ENCODE measurements at regions not wholly inside any gene's neighbourhood (a gene's known extent, or its start where the extent isn't known, plus 50 kb on each side); places are given as distances from the start of the nearest gene placed in this dataset.

DNA sequence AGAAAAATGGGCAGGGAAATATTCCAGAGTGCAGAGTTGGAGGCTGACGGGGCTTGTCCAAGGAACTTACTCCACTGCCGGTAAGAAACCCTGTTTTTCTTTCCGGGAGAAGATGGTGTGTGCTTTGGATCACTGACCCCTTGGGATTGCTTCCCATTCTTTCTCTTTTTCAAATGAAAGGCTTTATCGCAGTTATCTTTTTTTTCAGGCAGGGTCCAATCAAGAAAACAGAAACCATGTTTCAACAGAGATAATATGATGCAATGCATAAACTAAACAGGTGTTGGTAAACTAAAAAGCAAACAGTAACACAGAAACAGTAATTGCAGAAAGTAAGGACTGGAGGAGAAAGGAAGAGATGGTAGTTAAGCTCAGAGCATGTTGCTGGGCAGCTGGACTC lies 145.1 kb downstream of the LYPLAL1 start:
- Mint-ChIP-seq H3K36me3 (no peaks in the 10 kb centered on the region), H3K9me3 (peaks cover 5% of the 10 kb centered on the region; the same call in 1 of the 2 replicates), H3K27me3 (ENCODE audit: low read depth) (no peaks in the 10 kb centered on the region), H3K4me3 (no peak overlapping the region), H3K27ac (no peak overlapping the region), H3K4me1 (peaks cover 9% of the 10 kb centered on the region)
- CTCF ChIA-PET, result interaction anchor here (1.5 kb wide), 1 partner anchor 342 kb away, joined by 3 read pairs; no protein-coding TSS in a partner anchor
- ATAC-seq (no peak), DNase-seq (ENCODE audit: low spot score) (no peak)
- POLR2A ChIA-PET, result no interaction called here
- TF ChIP-seq, protein P1, sequence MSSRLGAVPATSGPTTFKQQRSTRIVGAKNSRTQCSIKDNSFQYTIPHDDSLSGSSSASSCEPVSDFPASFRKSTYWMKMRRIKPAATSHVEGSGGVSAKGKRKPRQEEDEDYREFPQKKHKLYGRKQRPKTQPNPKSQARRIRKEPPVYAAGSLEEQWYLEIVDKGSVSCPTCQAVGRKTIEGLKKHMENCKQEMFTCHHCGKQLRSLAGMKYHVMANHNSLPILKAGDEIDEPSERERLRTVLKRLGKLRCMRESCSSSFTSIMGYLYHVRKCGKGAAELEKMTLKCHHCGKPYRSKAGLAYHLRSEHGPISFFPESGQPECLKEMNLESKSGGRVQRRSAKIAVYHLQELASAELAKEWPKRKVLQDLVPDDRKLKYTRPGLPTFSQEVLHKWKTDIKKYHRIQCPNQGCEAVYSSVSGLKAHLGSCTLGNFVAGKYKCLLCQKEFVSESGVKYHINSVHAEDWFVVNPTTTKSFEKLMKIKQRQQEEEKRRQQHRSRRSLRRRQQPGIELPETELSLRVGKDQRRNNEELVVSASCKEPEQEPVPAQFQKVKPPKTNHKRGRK (CRISPR knock-in tag; IDR thresholded peaks at IDR 0.05; ENCODE audit: borderline replicate concordance), result no peak
- TF ChIP-seq CREB1 (CRISPR knock-in tag; IDR thresholded peaks at IDR 0.05) (no peak), ZNF423 (CRISPR knock-in tag; IDR thresholded peaks at IDR 0.05) (no peak), KAT7 (CRISPR knock-in tag; IDR thresholded peaks at IDR 0.05; ENCODE audit: borderline replicate concordance) (no peak), ZNF138 (CRISPR knock-in tag; conservative IDR thresholded peaks at IDR 0.05) (no peak), STAT6 (CRISPR knock-in tag; conservative IDR thresholded peaks at IDR 0.05; ENCODE audit: low read depth) (no peak), RELA (CRISPR knock-in tag; IDR thresholded peaks at IDR 0.05; ENCODE audit: borderline replicate concordance) (no peak)
- TF ChIP-seq, protein P2, sequence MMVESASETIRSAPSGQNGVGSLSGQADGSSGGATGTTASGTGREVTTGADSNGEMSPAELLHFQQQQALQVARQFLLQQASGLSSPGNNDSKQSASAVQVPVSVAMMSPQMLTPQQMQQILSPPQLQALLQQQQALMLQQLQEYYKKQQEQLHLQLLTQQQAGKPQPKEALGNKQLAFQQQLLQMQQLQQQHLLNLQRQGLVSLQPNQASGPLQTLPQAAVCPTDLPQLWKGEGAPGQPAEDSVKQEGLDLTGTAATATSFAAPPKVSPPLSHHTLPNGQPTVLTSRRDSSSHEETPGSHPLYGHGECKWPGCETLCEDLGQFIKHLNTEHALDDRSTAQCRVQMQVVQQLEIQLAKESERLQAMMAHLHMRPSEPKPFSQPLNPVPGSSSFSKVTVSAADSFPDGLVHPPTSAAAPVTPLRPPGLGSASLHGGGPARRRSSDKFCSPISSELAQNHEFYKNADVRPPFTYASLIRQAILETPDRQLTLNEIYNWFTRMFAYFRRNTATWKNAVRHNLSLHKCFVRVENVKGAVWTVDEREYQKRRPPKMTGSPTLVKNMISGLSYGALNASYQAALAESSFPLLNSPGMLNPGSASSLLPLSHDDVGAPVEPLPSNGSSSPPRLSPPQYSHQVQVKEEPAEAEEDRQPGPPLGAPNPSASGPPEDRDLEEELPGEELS (CRISPR knock-in tag; IDR thresholded peaks at IDR 0.05), result no peak

DNA sequence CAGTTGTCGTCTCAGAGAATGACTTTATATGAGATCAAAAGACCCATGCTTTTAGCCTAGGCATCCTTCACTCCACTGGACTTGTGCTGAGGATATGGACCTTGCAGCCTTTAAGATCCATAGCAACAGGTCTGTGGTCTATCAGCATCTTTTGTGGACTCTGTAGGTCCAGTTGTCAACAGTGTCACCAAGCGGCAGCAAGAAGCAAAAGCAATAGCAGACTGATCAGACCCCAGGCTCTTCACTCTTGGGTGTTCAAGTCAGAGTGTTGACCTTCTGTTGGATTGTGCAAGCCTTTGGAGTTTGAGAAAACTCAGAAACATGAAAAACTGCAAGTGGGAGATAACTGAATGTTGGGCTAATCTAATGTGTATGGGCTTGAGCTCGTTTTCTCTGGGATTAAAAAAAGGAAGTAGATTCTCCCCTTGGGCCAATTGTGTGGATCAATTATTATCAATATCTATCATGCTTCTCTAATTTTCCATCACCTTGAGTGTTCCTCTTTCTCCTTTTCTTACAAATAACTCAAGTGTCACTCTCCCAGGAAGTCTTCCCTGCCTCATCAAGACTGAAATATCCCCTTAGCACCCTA lies 144.2 kb downstream of the LYPLAL1 start:
- POLR2A ChIA-PET, result no interaction called here
- DNase-seq (ENCODE audit: low spot score) (peak; percentile 22), ATAC-seq (peak; percentile 99)
- no peaks in the 10 kb centered on the region for H3K36me3 Mint-ChIP-seq
- TF ChIP-seq, protein P3, sequence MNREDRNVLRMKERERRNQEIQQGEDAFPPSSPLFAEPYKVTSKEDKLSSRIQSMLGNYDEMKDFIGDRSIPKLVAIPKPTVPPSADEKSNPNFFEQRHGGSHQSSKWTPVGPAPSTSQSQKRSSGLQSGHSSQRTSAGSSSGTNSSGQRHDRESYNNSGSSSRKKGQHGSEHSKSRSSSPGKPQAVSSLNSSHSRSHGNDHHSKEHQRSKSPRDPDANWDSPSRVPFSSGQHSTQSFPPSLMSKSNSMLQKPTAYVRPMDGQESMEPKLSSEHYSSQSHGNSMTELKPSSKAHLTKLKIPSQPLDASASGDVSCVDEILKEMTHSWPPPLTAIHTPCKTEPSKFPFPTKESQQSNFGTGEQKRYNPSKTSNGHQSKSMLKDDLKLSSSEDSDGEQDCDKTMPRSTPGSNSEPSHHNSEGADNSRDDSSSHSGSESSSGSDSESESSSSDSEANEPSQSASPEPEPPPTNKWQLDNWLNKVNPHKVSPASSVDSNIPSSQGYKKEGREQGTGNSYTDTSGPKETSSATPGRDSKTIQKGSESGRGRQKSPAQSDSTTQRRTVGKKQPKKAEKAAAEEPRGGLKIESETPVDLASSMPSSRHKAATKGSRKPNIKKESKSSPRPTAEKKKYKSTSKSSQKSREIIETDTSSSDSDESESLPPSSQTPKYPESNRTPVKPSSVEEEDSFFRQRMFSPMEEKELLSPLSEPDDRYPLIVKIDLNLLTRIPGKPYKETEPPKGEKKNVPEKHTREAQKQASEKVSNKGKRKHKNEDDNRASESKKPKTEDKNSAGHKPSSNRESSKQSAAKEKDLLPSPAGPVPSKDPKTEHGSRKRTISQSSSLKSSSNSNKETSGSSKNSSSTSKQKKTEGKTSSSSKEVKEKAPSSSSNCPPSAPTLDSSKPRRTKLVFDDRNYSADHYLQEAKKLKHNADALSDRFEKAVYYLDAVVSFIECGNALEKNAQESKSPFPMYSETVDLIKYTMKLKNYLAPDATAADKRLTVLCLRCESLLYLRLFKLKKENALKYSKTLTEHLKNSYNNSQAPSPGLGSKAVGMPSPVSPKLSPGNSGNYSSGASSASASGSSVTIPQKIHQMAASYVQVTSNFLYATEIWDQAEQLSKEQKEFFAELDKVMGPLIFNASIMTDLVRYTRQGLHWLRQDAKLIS (CRISPR knock-in tag; IDR thresholded peaks at IDR 0.05; ENCODE audit: borderline replicate concordance), result no peak
- TF ChIP-seq, protein P4, sequence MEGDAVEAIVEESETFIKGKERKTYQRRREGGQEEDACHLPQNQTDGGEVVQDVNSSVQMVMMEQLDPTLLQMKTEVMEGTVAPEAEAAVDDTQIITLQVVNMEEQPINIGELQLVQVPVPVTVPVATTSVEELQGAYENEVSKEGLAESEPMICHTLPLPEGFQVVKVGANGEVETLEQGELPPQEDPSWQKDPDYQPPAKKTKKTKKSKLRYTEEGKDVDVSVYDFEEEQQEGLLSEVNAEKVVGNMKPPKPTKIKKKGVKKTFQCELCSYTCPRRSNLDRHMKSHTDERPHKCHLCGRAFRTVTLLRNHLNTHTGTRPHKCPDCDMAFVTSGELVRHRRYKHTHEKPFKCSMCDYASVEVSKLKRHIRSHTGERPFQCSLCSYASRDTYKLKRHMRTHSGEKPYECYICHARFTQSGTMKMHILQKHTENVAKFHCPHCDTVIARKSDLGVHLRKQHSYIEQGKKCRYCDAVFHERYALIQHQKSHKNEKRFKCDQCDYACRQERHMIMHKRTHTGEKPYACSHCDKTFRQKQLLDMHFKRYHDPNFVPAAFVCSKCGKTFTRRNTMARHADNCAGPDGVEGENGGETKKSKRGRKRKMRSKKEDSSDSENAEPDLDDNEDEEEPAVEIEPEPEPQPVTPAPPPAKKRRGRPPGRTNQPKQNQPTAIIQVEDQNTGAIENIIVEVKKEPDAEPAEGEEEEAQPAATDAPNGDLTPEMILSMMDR (IDR thresholded peaks at IDR 0.05), result peak; percentile 27; the same call in 1 of the 2 replicates
- no peak for TF ChIP-seq NFYB (CRISPR knock-in tag; conservative IDR thresholded peaks at IDR 0.05; ENCODE audit: low read depth)
- no peak for TF ChIP-seq OVOL2 (CRISPR knock-in tag; IDR thresholded peaks at IDR 0.05; ENCODE audit: borderline replicate concordance)
- TF ChIP-seq FOXJ3 (CRISPR knock-in tag; IDR thresholded peaks at IDR 0.05; ENCODE audit: borderline replicate concordance), result no peak
- no peak for TF ChIP-seq NR1H2 (CRISPR knock-in tag; IDR thresholded peaks at IDR 0.05)
- no peak for TF ChIP-seq RELA (CRISPR knock-in tag; IDR thresholded peaks at IDR 0.05; ENCODE audit: borderline replicate concordance)
- no peaks in the 10 kb centered on the region for H3K27me3 Mint-ChIP-seq (ENCODE audit: low read depth)
- H3K4me1 Mint-ChIP-seq, result peaks cover 3% of the 10 kb centered on the region
- H3K27ac Mint-ChIP-seq, result no peak overlapping the region
- no peak overlapping the region for H3K4me3 Mint-ChIP-seq
- H3K9me3 Mint-ChIP-seq, result peaks cover 5% of the 10 kb centered on the region; the same call in 1 of the 2 replicates
- CTCF ChIA-PET, result interaction anchor here (1.4 to 1.5 kb wide), 2 partner anchors 68 to 343 kb away, joined by 3 to 5 read pairs; no protein-coding TSS in a partner anchor
